Activated naive CD8-positive, alpha-beta T cell treated with anti-CD3 and anti-CD28 coated beads, Interleukin-2, amount 50 U/mL, for 24 hours (primary cell): ENCODE measurements at regions not wholly inside any gene's neighbourhood (a gene's known extent, or its start where the extent isn't known, plus 50 kb on each side); places are given as distances from the start of the nearest gene placed in this dataset.
"Not testable (repeated sequence)": the region's sequence is repeated elsewhere in the genome, so short reads cannot be mapped to it uniquely, and the experiment has no call there.

Source experiments
- ATAC-seq: fragments of 150-1000 bp; cut with Tn5 transposase; one replicate; pipeline ENCODE4 v1.10.0; 2021
- DNase-seq: peaks from one replicate; pipeline ENCODE4 v3.0.0; 2021
- H3K27ac Mint-ChIP-seq: one replicate; pipeline ENCODE4 v1.8.0; 2021; ENCODE audit warnings: mild to moderate bottlenecking, mixed read lengths
- H3K27me3 Mint-ChIP-seq: one replicate; pipeline ENCODE4 v1.8.0; 2021; ENCODE audit warnings: mixed read lengths
- H3K36me3 Mint-ChIP-seq: one replicate; pipeline ENCODE4 v1.8.0; 2021; ENCODE audit warnings: low read depth, mixed read lengths
- H3K4me1 Mint-ChIP-seq: one replicate; pipeline ENCODE4 v1.8.0; 2021; ENCODE audit warnings: mixed read lengths
- H3K4me3 Mint-ChIP-seq: one replicate; pipeline ENCODE4 v1.8.0; 2021; ENCODE audit warnings: mild to moderate bottlenecking, moderate library complexity, mixed read lengths
- H3K9me3 Mint-ChIP-seq: one replicate; pipeline ENCODE4 v1.8.0; 2021; ENCODE audit warnings: mixed read lengths

GRCh38 chr1:182169203-182169602, 107.7 kb upstream of the ZNF648 start:
- H3K4me1 Mint-ChIP-seq: peaks cover 3% of the 10 kb centered on the region
- no peak overlapping the region for H3K27ac Mint-ChIP-seq
- no peak for DNase-seq
- no peaks in the 10 kb centered on the region for H3K27me3 Mint-ChIP-seq
- no peaks in the 10 kb centered on the region for H3K9me3 Mint-ChIP-seq
- H3K4me3 Mint-ChIP-seq: no peak overlapping the region
- no peaks in the 10 kb centered on the region for H3K36me3 Mint-ChIP-seq
- ATAC-seq: no peak

GRCh38 chr1:182166750-182167149, 105.2 kb upstream of the ZNF648 start:
- H3K4me1 Mint-ChIP-seq: peaks cover 3% of the 10 kb centered on the region
- no peaks in the 10 kb centered on the region for H3K27me3 Mint-ChIP-seq
- H3K9me3 Mint-ChIP-seq: no peaks in the 10 kb centered on the region
- no peak overlapping the region for H3K4me3 Mint-ChIP-seq
- no peak for ATAC-seq
- no peak overlapping the region for H3K27ac Mint-ChIP-seq
- DNase-seq: no peak
- H3K36me3 Mint-ChIP-seq: no peaks in the 10 kb centered on the region

- Mint-ChIP-seq H3K4me3 (no peak overlapping the region), H3K36me3 (no peaks in the 10 kb centered on the region), H3K27me3 (no peaks in the 10 kb centered on the region), H3K4me1 (peaks cover 3% of the 10 kb centered on the region), H3K27ac (no peak overlapping the region), H3K9me3 (no peaks in the 10 kb centered on the region)
- ATAC-seq (no peak), DNase-seq (no peak)
These were observed 104.8 kb upstream of the ZNF648 start for GRCh38 chr1:182166321-182166720.

- H3K36me3 Mint-ChIP-seq: no peaks in the 10 kb centered on the region
- no peak for ATAC-seq
- H3K9me3 Mint-ChIP-seq: peaks cover 13% of the 10 kb centered on the region
- H3K4me3 Mint-ChIP-seq: no peak overlapping the region
- no peak for DNase-seq
- no peaks in the 10 kb centered on the region for H3K4me1 Mint-ChIP-seq
- H3K27me3 Mint-ChIP-seq: no peaks in the 10 kb centered on the region
- H3K27ac Mint-ChIP-seq: no peak overlapping the region
These were observed 102.8 kb upstream of the ZNF648 start for GRCh38 chr1:182164273-182164672.

DNA sequence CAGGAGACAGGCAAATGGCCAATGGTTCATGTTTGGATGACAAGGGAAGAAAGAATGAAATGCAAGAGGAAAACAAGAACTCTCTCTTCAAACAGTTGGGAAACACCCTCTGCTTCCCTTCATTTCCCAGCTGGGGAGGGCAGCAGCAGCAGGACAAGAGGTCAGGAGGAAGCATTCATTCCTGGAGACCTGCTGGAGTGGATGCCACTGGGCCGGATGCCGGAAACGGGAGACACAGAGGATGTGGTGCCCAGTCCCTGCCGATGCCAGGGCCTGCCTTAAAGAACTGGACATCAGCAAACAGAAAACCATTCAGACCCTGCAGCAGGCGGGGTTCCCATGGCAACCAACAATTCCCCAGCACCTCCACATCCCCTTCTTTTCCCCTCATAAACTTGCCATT, 102.3 kb upstream of the ZNF648 start:
- ATAC-seq: no peak
- no peak overlapping the region for H3K4me3 Mint-ChIP-seq
- peaks cover 14% of the 10 kb centered on the region for H3K9me3 Mint-ChIP-seq
- no peak for DNase-seq
- H3K36me3 Mint-ChIP-seq: no peaks in the 10 kb centered on the region
- H3K27ac Mint-ChIP-seq: no peak overlapping the region
- H3K27me3 Mint-ChIP-seq: no peaks in the 10 kb centered on the region
- H3K4me1 Mint-ChIP-seq: no peaks in the 10 kb centered on the region

GRCh38 chr1:182159443-182159842, 97.9 kb upstream of the ZNF648 start:
- no peak overlapping the region for H3K4me3 Mint-ChIP-seq
- no peak overlapping the region for H3K27ac Mint-ChIP-seq
- peaks cover 20% of the 10 kb centered on the region for H3K9me3 Mint-ChIP-seq
- H3K4me1 Mint-ChIP-seq: no peaks in the 10 kb centered on the region
- no peaks in the 10 kb centered on the region for H3K27me3 Mint-ChIP-seq
- ATAC-seq: no peak
- no peak for DNase-seq
- H3K36me3 Mint-ChIP-seq: no peaks in the 10 kb centered on the region

GRCh38 chr1:182157187-182157586, 95.7 kb upstream of the ZNF648 start:
- Mint-ChIP-seq H3K27me3 (no peaks in the 10 kb centered on the region), H3K36me3 (no peaks in the 10 kb centered on the region), H3K9me3 (peaks cover 20% of the 10 kb centered on the region), H3K4me3 (no peak overlapping the region), H3K4me1 (no peaks in the 10 kb centered on the region), H3K27ac (no peak overlapping the region)
- no peak for ATAC-seq
- no peak for DNase-seq

DNA sequence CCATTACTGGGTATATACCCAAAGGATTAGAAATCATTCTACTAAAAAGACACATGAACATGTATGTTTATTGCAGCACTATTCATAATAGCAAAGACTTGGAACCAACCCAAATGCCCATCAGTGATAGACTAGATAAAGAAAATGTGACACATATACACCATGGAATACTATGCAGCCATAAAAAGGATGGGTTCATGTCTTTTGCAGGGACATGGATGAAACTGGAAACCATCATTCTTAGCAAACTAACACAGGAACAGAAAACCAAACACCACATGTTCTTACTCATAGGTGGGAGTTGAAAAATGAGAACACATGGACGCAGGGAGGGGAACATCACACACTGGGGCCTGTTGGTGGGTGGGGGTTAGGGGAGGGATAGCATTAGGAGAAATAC, 92.9 kb upstream of the ZNF648 start:
- not testable (repeated sequence) for H3K4me1 Mint-ChIP-seq, DNase-seq, H3K27me3 Mint-ChIP-seq, ATAC-seq, H3K36me3 Mint-ChIP-seq, H3K4me3 Mint-ChIP-seq, H3K9me3 Mint-ChIP-seq, H3K27ac Mint-ChIP-seq

- Mint-ChIP-seq H3K36me3 (no peaks in the 10 kb centered on the region), H3K27me3 (no peaks in the 10 kb centered on the region), H3K9me3 (no peaks in the 10 kb centered on the region), H3K4me3 (no peak overlapping the region), H3K4me1 (peaks cover 7% of the 10 kb centered on the region), H3K27ac (peak overlapping the region; percentile 30)
- peak; percentile 52 for ATAC-seq
- peak; percentile 10 for DNase-seq
These were observed 88.0 kb upstream of the ZNF648 start for GRCh38 chr1:182149411-182149965.

GRCh38 chr1:182147951-182148350, 86.4 kb upstream of the ZNF648 start:
- ATAC-seq (no peak), DNase-seq (no peak)
- Mint-ChIP-seq H3K4me3 (no peak overlapping the region), H3K27ac (no peak overlapping the region), H3K4me1 (peaks cover 7% of the 10 kb centered on the region), H3K9me3 (no peaks in the 10 kb centered on the region), H3K27me3 (no peaks in the 10 kb centered on the region), H3K36me3 (no peaks in the 10 kb centered on the region)

DNA sequence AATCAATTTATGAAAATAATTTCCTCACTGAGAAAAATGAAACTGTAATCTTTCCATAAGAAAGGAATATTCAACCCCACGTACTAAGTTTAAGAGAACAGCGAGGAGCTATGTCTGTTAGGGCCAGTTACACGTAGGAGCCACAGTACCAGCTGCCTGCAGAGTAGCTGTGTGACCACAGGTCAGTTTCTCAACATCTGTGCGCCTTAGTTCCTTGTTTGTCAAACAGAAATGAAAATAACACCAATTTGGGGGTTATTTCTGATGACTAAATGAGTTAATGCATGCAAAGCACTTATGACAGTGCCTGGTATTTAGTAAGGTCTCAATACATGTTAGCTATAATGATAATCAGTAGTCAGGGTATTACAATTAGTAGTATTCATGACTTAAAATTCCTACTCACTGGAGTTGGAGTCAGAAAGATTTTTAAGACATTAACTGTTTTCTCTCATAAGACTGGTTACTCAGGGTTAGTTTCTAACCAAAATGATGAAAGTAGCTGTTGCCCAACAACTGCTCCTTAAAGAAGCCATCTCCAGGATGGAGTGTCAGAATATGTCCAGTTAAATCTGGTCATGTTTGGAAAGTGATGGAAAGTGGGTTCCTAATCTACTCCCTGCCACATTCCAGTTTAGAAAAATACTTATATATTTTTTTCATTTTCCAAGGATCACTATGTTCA, 85.8 kb upstream of the ZNF648 start:
- DNase-seq (no peak), ATAC-seq (no peak)
- no peaks in the 10 kb centered on the region for H3K27me3 Mint-ChIP-seq
- H3K27ac Mint-ChIP-seq: no peak overlapping the region
- H3K36me3 Mint-ChIP-seq: no peaks in the 10 kb centered on the region
- H3K4me3 Mint-ChIP-seq: no peak overlapping the region
- H3K9me3 Mint-ChIP-seq: no peaks in the 10 kb centered on the region
- peaks cover 7% of the 10 kb centered on the region for H3K4me1 Mint-ChIP-seq

GRCh38 chr1:182146286-182146685, 84.8 kb upstream of the ZNF648 start:
- H3K9me3 Mint-ChIP-seq: no peaks in the 10 kb centered on the region
- H3K4me3 Mint-ChIP-seq: no peak overlapping the region
- H3K27me3 Mint-ChIP-seq: no peaks in the 10 kb centered on the region
- ATAC-seq (no peak), DNase-seq (no peak)
- H3K4me1 Mint-ChIP-seq: peaks cover 7% of the 10 kb centered on the region
- H3K36me3 Mint-ChIP-seq: no peaks in the 10 kb centered on the region
- H3K27ac Mint-ChIP-seq: no peak overlapping the region

DNA sequence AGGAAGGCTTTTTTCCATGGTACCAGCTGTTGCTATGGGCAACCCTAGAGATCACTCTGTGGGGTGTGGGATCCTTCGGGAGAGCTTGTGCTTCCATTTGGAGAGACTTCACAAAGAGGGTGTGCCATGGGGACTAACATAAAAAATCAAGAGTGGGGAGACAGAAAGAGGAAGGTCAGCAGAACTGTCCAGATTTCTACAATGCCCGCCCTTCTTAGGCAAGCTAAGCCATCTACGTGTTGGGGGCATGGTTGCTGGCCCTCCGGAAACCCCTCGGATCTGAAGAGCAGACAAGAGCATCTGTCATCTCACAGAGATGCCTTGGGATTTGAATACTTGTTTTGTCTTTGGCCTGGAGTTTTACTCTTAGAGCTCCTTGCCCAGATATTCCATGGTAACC, 83.9 kb upstream of the ZNF648 start:
- no peak overlapping the region for H3K27ac Mint-ChIP-seq
- no peaks in the 10 kb centered on the region for H3K9me3 Mint-ChIP-seq
- peaks cover 7% of the 10 kb centered on the region for H3K4me1 Mint-ChIP-seq

DNA sequence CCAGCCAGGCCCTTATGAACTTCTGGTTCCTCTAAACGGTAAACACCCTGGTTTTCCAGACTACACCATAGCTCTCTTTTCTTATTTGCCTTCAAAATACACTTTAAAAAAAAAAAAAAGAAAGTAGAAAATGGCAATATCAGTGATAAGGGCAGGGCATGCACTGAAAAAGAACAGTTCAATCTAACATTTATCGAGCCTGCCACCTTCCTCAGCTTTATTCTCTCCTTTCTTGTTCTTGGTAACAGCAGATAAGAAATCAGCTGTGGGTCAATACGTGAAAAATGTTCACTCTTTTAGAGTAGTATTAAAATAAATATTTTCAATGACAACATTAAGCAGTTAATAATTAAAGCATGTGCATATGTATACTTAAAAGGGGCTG, 83.1 kb upstream of the ZNF648 start:
- H3K4me3 Mint-ChIP-seq: no peak overlapping the region

More for the DNA sequence above, 83.9 kb upstream of the ZNF648 start:
- DNase-seq: no peak
- no peaks in the 10 kb centered on the region for H3K27me3 Mint-ChIP-seq
- H3K4me3 Mint-ChIP-seq: no peak overlapping the region
- no peaks in the 10 kb centered on the region for H3K36me3 Mint-ChIP-seq
- no peak for ATAC-seq

DNA sequence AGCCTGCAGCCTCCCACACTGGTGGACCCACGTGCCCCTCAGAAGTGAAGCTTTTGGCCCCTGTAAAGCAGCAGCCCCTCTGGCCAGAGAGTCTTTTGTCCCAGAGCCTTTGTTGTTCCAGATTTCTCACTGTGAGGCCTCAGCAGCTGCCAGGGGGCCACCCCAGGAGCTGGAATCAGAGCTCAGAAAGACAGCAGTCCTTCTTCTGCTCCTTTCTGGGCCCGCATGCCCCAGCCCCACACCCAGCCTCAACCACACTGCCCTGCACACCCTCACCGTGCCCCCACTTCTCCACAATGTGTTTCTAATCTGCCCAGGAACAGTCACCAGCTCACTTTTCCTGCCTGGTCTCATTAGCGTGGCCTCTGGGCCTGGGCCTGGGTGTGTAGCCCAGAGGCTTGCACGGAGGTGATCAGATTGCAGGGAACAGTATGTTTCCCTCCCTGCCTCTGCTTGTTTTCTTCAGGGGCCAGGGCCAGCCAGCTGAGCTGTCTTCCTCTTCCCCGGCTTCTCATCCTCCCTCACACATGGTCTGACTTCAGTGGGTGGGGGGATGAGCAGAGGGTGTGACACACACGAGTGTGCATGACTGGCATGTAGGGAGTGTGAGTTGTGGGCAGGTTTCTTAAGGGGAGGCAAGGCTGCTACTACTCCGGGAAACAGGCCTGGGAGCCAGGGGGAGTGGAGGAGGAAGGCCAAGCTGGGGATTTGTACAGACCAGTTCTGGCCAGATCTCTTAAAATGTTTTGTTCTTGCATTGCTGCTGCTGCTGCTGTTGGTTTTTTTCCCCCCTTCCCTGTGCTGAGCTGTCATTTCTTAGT, 82.5 kb upstream of the ZNF648 start:
- ATAC-seq (peak; percentile 24), DNase-seq (no peak)
- Mint-ChIP-seq H3K27ac (no peak overlapping the region), H3K9me3 (no peaks in the 10 kb centered on the region), H3K4me1 (peaks cover 3% of the 10 kb centered on the region), H3K36me3 (no peaks in the 10 kb centered on the region), H3K27me3 (no peaks in the 10 kb centered on the region), H3K4me3 (no peak overlapping the region)

More for the DNA sequence above, 83.1 kb upstream of the ZNF648 start:
- H3K27ac Mint-ChIP-seq: no peak overlapping the region
- no peaks in the 10 kb centered on the region for H3K27me3 Mint-ChIP-seq
- H3K9me3 Mint-ChIP-seq: no peaks in the 10 kb centered on the region
- ATAC-seq: no peak
- DNase-seq: no peak
- no peaks in the 10 kb centered on the region for H3K36me3 Mint-ChIP-seq
- peaks cover 7% of the 10 kb centered on the region for H3K4me1 Mint-ChIP-seq
